Urothelium cell line (cell line): ENCODE measurements at regions not wholly inside any gene's neighbourhood (a gene's known extent, or its start where the extent isn't known, plus 50 kb on each side); places are given as distances from the start of the nearest gene placed in this dataset.

ENCODE experiments used
- DNase-seq: peaks from one replicate; pipeline ENCODE4 v3.0.0; 2011; ENCODE audit warnings: low spot score, mixed read lengths
- FAIRE-seq: peaks from 2 replicates; lab custom pipeline; 2011; peaks lifted over from hg19 to GRCh38; lab: Jason Lieb, UNC

DNA sequence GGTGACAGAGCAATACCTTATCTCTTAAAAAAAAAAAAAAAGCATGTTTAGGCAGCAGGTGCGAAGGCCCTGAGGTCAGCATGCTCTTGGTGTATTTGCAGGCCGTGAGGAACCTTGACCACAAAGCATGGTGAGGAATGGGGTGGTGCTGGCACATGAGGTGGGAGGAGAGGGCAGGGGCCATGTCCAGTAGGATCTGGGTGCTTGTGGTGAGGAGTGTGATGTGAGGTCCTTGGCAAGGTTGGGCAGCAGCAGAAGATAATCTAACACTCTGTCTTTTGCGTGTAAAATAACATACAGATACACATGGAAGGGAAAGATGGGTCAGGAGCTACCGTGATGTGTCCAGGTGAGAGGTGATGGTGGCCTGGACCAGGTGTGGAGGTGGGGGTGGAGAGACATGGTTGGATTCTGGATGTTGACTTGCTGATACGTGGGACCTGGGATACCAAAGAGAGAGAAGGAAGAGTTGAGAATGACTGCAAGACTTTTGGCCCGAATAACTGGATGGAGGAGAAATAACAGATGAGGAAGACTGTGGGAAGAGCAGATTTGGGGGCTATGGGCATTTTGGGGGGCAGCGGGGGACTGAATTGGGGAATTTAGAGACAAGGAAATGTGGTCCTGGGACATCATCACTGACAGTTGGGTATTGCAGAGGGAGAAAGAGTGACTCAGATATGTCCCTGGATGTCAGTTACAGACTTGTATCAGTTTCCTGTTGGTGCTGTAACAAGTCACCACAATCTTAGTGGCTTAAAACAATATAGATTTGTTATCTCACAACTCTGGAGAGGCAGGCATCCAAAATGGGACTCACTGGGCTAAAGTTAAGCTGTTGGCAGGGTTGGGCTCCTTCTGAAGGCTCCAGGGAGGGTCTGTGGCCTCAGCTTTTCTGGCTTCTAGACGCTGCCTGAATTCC, 274.9 kb downstream of the HAPSTR1 start:
- no peak for DNase-seq
- FAIRE-seq, result no peak

DNA sequence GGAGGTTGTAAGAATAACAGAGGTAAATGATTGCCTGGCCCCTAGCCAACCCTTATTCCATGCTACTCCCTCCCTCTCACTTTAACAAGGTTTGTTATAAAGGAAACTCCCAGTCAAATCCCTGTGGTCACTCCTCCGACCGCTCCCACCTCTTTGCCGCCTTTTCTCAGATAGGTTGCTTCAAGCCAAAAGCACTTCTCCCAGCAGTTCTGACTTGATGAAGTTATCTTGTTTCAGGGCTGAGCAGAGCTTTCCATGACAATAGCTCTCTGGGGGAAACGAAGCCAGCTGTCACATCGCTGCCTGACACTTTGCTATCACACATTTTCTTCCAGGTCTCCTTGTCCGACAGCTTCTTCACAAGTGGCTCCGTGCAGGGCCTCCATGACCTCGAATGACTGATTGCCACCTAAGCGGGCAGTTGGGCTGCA, 278.6 kb downstream of the HAPSTR1 start:
- DNase-seq (no peak), FAIRE-seq (no peak)

DNA sequence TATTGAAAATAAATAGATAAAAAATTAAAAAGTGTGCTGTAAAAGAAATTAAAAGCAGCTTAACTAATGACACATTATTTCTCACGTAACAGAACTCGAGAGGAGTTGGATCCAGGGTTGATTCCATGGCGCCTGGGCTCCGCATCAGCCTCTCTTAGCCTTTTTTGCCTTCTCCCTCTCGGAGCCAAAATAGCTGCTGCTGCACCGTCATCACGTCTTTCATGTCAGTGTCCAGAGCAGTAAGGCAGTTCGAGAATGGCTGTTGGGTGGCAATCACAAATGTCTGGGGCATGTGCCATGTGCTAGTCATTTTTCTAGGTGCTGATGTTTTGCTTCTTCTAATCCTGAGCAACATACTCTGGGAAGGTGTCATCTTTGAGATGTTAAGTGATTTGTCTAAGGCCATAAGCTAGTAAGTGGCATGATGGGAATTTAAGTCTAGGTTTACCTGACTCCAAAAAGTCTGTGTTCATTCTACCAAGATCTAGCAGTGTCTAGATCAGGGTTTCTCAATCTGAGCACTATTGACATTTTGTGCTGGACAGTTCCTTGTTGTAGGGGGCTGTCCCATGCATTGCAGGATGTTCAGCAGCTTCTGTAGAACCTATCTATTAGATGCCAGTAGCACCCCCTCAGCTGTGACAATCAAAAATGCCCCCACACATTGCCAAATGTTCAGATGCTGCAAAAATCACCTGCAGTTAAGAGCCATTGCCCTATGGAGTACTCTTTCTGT, 280.4 kb downstream of the HAPSTR1 start:
- DNase-seq (no peak), FAIRE-seq (no peak)

GRCh38 chr16:9372934-9373890, 281.8 kb downstream of the HAPSTR1 start:
- no peak for FAIRE-seq
- DNase-seq, result no peak

- DNase-seq, result no peak
- FAIRE-seq, result no peak
Observed at GRCh38 chr16:9374061-9374460, 282.6 kb downstream of the HAPSTR1 start.

GRCh38 chr16:9378876-9379275, 287.4 kb downstream of the HAPSTR1 start:
- no peak for FAIRE-seq

GRCh38 chr16:9380221-9380620, 288.8 kb downstream of the HAPSTR1 start:
- DNase-seq (no peak), FAIRE-seq (no peak)

More at GRCh38 chr16:9378876-9379275, 287.4 kb downstream of the HAPSTR1 start:
- peak; percentile 17 for DNase-seq

DNA sequence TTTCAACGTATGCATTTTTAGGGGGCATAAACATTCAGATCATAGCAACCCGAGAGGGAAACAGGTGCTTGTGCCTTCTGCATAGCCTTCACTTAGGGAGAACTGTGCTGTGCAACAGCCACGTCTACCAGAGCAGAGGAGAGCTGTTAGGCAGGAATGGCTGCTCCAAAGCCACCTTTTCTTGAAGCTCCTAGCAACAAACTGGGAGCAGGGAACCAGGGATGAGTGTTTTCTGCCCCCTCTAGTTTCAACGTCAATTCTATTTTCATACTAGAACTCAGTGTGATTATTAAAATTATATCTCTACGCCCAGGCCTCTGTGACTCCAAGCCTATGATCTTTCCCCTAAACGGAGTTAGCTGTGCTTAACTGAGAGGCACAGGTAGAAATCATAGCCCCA, 290.0 kb downstream of the HAPSTR1 start:
- FAIRE-seq (no peak), DNase-seq (no peak)

DNA sequence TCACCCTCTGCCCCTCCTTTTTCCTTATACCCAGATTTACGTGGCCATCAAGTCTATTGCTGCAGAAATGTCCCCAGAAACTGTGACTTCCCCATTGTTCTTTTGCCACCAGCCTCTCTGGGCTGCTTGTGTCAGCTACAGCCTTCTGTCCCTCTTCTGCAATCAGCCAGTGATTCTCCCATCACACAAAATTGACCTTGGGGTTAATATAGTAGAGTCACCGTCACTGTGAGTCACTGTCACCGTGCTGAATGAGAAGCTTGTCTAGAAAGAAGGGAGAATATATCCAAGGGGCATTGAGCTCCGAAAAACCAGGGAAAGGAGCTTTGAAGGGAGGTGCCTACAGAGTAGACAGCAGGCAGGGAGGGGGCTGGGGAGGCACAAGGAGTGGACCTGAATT, 290.5 kb downstream of the HAPSTR1 start:
- FAIRE-seq (no peak), DNase-seq (no peak)

- no peak for DNase-seq
- no peak for FAIRE-seq
Observed at GRCh38 chr16:9383281-9383680, 291.8 kb downstream of the HAPSTR1 start.

- DNase-seq (peak; percentile 15), FAIRE-seq (no peak)
Observed at GRCh38 chr16:9384141-9384540, 292.7 kb downstream of the HAPSTR1 start.

- DNase-seq, result no peak
- peak; percentile 78 for FAIRE-seq
Observed at GRCh38 chr16:9389543-9390207, 298.2 kb downstream of the HAPSTR1 start.

DNA sequence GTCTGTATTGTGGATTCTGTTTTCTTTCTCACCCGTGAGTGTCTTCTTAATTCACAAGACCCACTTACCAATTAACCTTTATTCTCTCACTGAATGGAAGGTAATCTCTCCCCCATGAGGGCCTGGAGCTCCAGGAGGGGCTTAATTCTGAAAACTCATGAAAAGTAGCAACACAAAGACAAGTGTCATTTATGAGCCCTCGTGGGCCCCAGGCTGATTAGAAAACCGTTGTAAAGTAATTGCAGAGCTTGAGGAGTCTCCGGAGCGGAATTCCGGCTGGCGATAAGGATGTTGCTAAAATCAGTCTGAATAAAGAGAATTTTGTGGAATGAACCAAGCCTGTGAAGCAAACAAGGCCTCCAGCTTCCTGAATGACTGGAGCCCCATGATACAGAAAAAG, 301.5 kb downstream of the HAPSTR1 start:
- no peak for DNase-seq
- FAIRE-seq, result no peak

DNA sequence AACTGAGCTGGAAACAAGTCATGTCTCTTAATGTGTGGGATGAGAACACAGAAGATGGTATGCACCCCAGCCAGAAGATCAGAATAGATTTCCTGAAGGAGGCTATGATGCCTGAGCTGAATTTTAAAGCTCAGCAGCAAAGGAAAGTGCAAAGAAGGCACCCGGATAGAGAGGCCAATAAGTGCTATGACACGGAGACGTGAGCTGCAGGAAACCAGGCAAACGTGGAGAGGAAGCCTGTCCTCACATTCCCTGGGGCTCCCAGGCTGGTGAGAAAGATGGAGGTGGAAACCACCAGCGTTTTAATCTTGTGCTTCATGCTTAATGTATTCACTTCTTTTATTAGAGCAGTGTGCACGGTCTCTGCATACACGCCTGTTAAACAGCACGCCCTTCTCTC, 302.1 kb downstream of the HAPSTR1 start:
- FAIRE-seq (no peak), DNase-seq (no peak)

DNA sequence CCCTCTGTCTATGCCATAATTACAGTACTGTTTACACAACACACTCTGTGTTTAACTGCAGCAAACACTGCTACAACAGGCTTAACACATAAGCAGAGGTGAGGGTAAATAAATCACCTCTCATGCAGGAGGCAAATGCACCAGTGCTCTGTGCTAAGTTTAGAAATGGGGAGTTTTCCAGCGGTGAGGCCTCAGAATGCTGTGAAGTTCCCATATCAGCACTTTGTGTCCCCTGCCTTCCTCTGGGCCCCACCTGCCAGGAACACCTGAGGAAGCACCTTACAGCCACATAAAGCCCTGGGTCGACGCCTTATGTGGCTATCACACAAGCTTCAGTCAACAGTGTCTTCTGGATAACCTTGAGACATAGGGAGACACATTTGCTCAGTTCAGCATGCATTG, 304.5 kb downstream of the HAPSTR1 start:
- FAIRE-seq, result peak; percentile 9
- no peak for DNase-seq

GRCh38 chr16:9399573-9399972, 308.1 kb downstream of the HAPSTR1 start:
- DNase-seq, result no peak
- no peak for FAIRE-seq

DNA sequence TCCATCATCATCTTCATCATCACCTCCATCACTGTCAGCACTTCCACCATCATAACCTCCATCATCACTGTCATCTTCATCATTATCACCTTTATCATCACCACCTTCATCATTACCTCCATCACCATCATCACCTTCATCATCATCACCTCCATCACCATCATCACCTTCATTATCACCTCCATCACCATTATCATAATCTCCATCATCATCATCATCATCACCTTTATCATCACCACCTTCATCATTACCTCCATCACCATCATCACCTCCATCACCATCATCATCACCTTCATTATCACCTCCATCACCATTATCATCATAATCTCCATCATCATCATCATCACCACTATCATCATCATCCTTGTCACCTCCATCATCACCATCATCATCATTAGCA, 309.7 kb downstream of the HAPSTR1 start:
- peak; percentile 96 for FAIRE-seq

DNA sequence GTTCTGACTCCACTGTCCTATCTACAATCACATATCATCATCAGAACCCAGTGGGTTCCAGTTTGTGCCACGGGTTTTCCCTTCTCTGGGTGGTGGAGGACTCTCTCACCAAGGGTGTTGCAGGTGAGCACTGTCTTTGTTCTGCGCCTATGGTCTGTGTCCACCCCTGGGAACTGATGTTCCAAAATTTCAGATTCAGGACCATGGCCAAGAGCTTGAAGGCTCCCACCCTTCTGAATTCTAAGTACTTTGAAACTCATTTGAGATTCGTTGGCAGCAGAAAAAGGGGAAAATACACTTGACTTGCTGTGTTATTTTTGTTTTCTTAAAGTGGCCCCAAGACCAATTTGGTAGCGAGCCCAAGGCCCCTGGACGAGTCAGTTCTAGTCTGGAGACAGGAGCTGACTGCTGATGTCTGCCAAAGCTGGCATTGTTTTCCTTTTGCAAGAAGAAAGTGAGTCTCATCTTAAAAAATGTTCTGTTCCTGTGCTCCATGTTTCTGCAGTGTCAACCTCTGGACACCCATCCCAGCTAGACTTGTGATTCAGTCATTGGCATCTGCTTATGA, 310.9 kb downstream of the HAPSTR1 start:
- FAIRE-seq (no peak), DNase-seq (no peak)

More for the DNA sequence above, 309.7 kb downstream of the HAPSTR1 start:
- no peak for DNase-seq

- FAIRE-seq (peak; percentile 79), DNase-seq (no peak)
Observed at GRCh38 chr16:9404811-9405210, 313.4 kb downstream of the HAPSTR1 start.
